ENCODE measurements at regions not wholly inside any gene's neighbourhood (a gene's known extent, or its start where the extent isn't known, plus 50 kb on each side); places are given as distances from the start of the nearest gene placed in this dataset.

- Histone ChIP-seq H2BK5ac (ENCODE audit: low read depth, low read length, poor library complexity, severe bottlenecking) (no peak overlapping the region), H2AK5ac (ENCODE audit: low read length, severe bottlenecking) (no peak overlapping the region), H3K9me3 (ENCODE audit: control insufficient read depth, low read length) (no peaks in the 10 kb centered on the region), H3K27ac (ENCODE audit: low read length, poor library complexity, severe bottlenecking) (no peak overlapping the region), H2BK12ac (ENCODE audit: low read length in 2 of 2) (no peak overlapping the region), H3K9ac (ENCODE audit: low read length) (peak overlapping the region; percentile 97), H3K4me2 (ENCODE audit: low read length, poor library complexity, severe bottlenecking) (no peak overlapping the region), H3K36me3 (ENCODE audit: control insufficient read depth in 1 of 2, insufficient read depth in 2 of 2, low read depth in 1 of 2, low read length in 2 of 2) (peaks cover 65% of the 10 kb centered on the region in 2 experiments), H2BK120ac (ENCODE audit: low read depth, low read length) (no peak overlapping the region), H2AFZ (ENCODE audit: low read depth, low read length) (no peak overlapping the region), H3K14ac (ENCODE audit: low read length in 2 of 2) (no peak overlapping the region), H2BK15ac (ENCODE audit: low read depth, poor library complexity, severe bottlenecking) (no peak overlapping the region), H3K4me3 (ENCODE audit: insufficient read depth in 1 of 2, low read depth in 1 of 2, low read length in 2 of 2) (peak overlapping the region; percentile 4 to 92), H3K79me1 (replicated peaks; ENCODE audit: low read length, poor library complexity, severe bottlenecking) (no peaks in the 10 kb centered on the region), H3K18ac (ENCODE audit: low read depth in 1 of 2, low read length in 2 of 2) (no peak overlapping the region), H4K91ac (ENCODE audit: low read length) (no peak overlapping the region), H3K23ac (ENCODE audit: low read length in 2 of 2) (peak overlapping the region in 1 of 2 experiments; percentile 43), H3K4ac (ENCODE audit: low read depth in 1 of 2, low read length in 2 of 2) (no peak overlapping the region), H4K8ac (ENCODE audit: low read length) (no peak overlapping the region), H3K27me3 (ENCODE audit: control insufficient read depth in 1 of 2, insufficient read depth in 1 of 2, low read length in 2 of 2) (no peaks in the 10 kb centered on the region), H3K4me1 (ENCODE audit: control insufficient read depth, insufficient read depth, low read depth, low read length) (peaks cover 54% of the 10 kb centered on the region)
- WGBS = 94% methylated on average over 17 of the region's 21 CpGs
- DNase-seq = no peak
Observed at GRCh38 chr22:46079093-46079860, 71.0 kb upstream of the PPARA start.

GRCh38 chr22:46079861-46080821 lies 70.2 kb upstream of the PPARA start:
- Histone ChIP-seq H2AK5ac (ENCODE audit: low read length, severe bottlenecking) (no peak overlapping the region), H3K79me1 (replicated peaks; ENCODE audit: low read length, poor library complexity, severe bottlenecking) (no peaks in the 10 kb centered on the region), H3K14ac (ENCODE audit: low read length in 2 of 2) (no peak overlapping the region), H3K27me3 (ENCODE audit: control insufficient read depth in 1 of 2, insufficient read depth in 1 of 2, low read length in 2 of 2) (no peaks in the 10 kb centered on the region), H3K9ac (ENCODE audit: low read length) (peak overlapping the region; percentile 97), H2BK120ac (ENCODE audit: low read depth, low read length) (no peak overlapping the region), H2BK12ac (ENCODE audit: low read length in 2 of 2) (no peak overlapping the region), H4K8ac (ENCODE audit: low read length) (peak overlapping the region; percentile 13), H3K4me1 (ENCODE audit: control insufficient read depth, insufficient read depth, low read depth, low read length) (peaks cover 55% of the 10 kb centered on the region), H3K23ac (ENCODE audit: low read length in 2 of 2) (peak overlapping the region in 1 of 2 experiments; percentile 43), H3K18ac (ENCODE audit: low read depth in 1 of 2, low read length in 2 of 2) (no peak overlapping the region), H3K36me3 (ENCODE audit: control insufficient read depth in 1 of 2, insufficient read depth in 2 of 2, low read depth in 1 of 2, low read length in 2 of 2) (peaks cover 62 to 66% of the 10 kb centered on the region in 2 experiments), H3K4me2 (ENCODE audit: low read length, poor library complexity, severe bottlenecking) (no peak overlapping the region), H2AFZ (ENCODE audit: low read depth, low read length) (no peak overlapping the region), H3K4me3 (ENCODE audit: insufficient read depth in 1 of 2, low read depth in 1 of 2, low read length in 2 of 2) (peak overlapping the region in 1 of 2 experiments; percentile 92), H3K27ac (ENCODE audit: low read length, poor library complexity, severe bottlenecking) (no peak overlapping the region), H4K91ac (ENCODE audit: low read length) (no peak overlapping the region), H3K4ac (ENCODE audit: low read depth in 1 of 2, low read length in 2 of 2) (no peak overlapping the region), H2BK5ac (ENCODE audit: low read depth, low read length, poor library complexity, severe bottlenecking) (no peak overlapping the region), H3K9me3 (ENCODE audit: control insufficient read depth, low read length) (no peaks in the 10 kb centered on the region), H2BK15ac (ENCODE audit: low read depth, poor library complexity, severe bottlenecking) (no peak overlapping the region)
- DNase-seq = no peak
- WGBS = 92% methylated on average over 56 of the region's 57 CpGs

- peak overlapping the region; percentile 27 for H2AK5ac ChIP-seq (ENCODE audit: low read length, severe bottlenecking)
- no peak overlapping the region for H2AFZ ChIP-seq (ENCODE audit: low read depth, low read length)
- H2BK120ac ChIP-seq (ENCODE audit: low read depth, low read length) = no peak overlapping the region
- DNase-seq = no peak
- H4K91ac ChIP-seq (ENCODE audit: low read length) = no peak overlapping the region
- H3K9ac ChIP-seq (ENCODE audit: low read length) = peak overlapping the region; percentile 97
- H3K4me2 ChIP-seq (ENCODE audit: low read length, poor library complexity, severe bottlenecking) = no peak overlapping the region
- H3K18ac ChIP-seq (ENCODE audit: low read depth in 1 of 2, low read length in 2 of 2) = no peak overlapping the region
- H3K36me3 ChIP-seq (ENCODE audit: control insufficient read depth in 1 of 2, insufficient read depth in 2 of 2, low read depth in 1 of 2, low read length in 2 of 2) = peaks cover 55 to 69% of the 10 kb centered on the region in 2 experiments
- H3K4me1 ChIP-seq (ENCODE audit: control insufficient read depth, insufficient read depth, low read depth, low read length) = peaks cover 59% of the 10 kb centered on the region
- no peak overlapping the region for H2BK5ac ChIP-seq (ENCODE audit: low read depth, low read length, poor library complexity, severe bottlenecking)
- H3K4ac ChIP-seq (ENCODE audit: low read depth in 1 of 2, low read length in 2 of 2) = no peak overlapping the region
- no peak overlapping the region for H2BK12ac ChIP-seq (ENCODE audit: low read length in 2 of 2)
- 92% methylated on average over 25 of the region's 25 CpGs for WGBS
- peak overlapping the region in 1 of 2 experiments; percentile 9 for H3K23ac ChIP-seq (ENCODE audit: low read length in 2 of 2)
- H3K27ac ChIP-seq (ENCODE audit: low read length, poor library complexity, severe bottlenecking) = no peak overlapping the region
- no peaks in the 10 kb centered on the region for H3K9me3 ChIP-seq (ENCODE audit: control insufficient read depth, low read length)
- no peaks in the 10 kb centered on the region for H3K79me1 ChIP-seq (replicated peaks; ENCODE audit: low read length, poor library complexity, severe bottlenecking)
- H3K4me3 ChIP-seq (ENCODE audit: insufficient read depth in 1 of 2, low read depth in 1 of 2, low read length in 2 of 2) = peak overlapping the region in 1 of 2 experiments; percentile 92
- H2BK15ac ChIP-seq (ENCODE audit: low read depth, poor library complexity, severe bottlenecking) = no peak overlapping the region
- H3K14ac ChIP-seq (ENCODE audit: low read length in 2 of 2) = no peak overlapping the region
- peak overlapping the region; percentile 21 for H4K8ac ChIP-seq (ENCODE audit: low read length)
- no peaks in the 10 kb centered on the region for H3K27me3 ChIP-seq (ENCODE audit: control insufficient read depth in 1 of 2, insufficient read depth in 1 of 2, low read length in 2 of 2)
Observed at GRCh38 chr22:46081036-46081830, 69.1 kb upstream of the PPARA start.
